Endothelial cell of umbilical vein (primary cell): ENCODE measurements at regions not wholly inside any gene's neighbourhood (a gene's known extent, or its start where the extent isn't known, plus 50 kb on each side); places are given as distances from the start of the nearest gene placed in this dataset.

ENCODE experiments used
- CTCF ChIP-seq, 2 donors: IDR thresholded peaks; 1 replicate in 1 of 2; 2 replicates in 1 of 2; pipeline ENCODE4 v1.5.1; 2011; ENCODE audit warnings: low read length in 2 of 2, mild to moderate bottlenecking in 2 of 2, moderate library complexity in 2 of 2, control low read depth in 1 of 2, inconsistent platforms in 1 of 2, low read depth in 1 of 2; ENCODE audit not compliant: insufficient read depth in 1 of 2; ENCODE audit errors: extremely low read depth in 1 of 2
- MYC ChIP-seq: IDR thresholded peaks from one replicate; pipeline ENCODE4 v1.6.1; 2011; ENCODE audit warnings: mild to moderate bottlenecking, low read depth, low read length
- POLR2A ChIP-seq: IDR thresholded peaks from 2 replicates; pipeline ENCODE4 v1.6.1; 2012; ENCODE audit warnings: low read depth, mild to moderate bottlenecking, control low read depth, low read length
- POLR2AphosphoS5 ChIP-seq: IDR thresholded peaks from 2 replicates; pipeline ENCODE4 v1.6.1; 2012; ENCODE audit warnings: low read depth, mild to moderate bottlenecking, control low read depth, low read length, moderate library complexity; ENCODE audit not compliant: insufficient read depth

- TF ChIP-seq CTCF (IDR thresholded peaks at IDR 0.05; ENCODE audit: extremely low read depth in 1 of 2, insufficient read depth in 1 of 2, low read depth in 1 of 2, low read length in 2 of 2): no peak
- TF ChIP-seq POLR2A: no peak
- TF ChIP-seq POLR2AphosphoS5: no peak
- no peak for TF ChIP-seq MYC
Measured at GRCh38 chr4:56206258-56206657, 181.0 kb downstream of the AASDH start.
